ENCODE measurements at regions not wholly inside any gene's neighbourhood (a gene's known extent, or its start where the extent isn't known, plus 50 kb on each side); places are given as distances from the start of the nearest gene placed in this dataset.

DNA sequence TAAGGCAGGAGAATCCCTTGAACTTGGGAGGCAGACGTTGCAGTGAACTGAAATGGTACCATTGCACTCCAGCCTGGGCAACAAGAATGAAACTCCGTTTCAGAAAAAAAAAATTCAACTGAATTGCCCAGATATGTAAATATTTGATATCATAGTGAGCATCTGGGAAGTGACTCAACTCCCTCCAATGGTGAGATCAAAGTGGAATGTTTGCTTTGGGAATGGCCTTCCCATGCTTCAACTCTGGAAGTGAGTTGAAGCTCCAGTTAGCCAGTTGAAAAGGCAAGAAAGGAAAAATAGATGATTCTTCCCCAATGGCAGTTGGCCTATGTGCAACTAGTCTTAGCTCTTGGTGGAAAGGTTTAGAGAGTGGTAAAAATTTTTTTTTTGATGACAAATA is 131.6 kb upstream of the CMC1 start (continued):
- TF ChIP-seq, protein P1, sequence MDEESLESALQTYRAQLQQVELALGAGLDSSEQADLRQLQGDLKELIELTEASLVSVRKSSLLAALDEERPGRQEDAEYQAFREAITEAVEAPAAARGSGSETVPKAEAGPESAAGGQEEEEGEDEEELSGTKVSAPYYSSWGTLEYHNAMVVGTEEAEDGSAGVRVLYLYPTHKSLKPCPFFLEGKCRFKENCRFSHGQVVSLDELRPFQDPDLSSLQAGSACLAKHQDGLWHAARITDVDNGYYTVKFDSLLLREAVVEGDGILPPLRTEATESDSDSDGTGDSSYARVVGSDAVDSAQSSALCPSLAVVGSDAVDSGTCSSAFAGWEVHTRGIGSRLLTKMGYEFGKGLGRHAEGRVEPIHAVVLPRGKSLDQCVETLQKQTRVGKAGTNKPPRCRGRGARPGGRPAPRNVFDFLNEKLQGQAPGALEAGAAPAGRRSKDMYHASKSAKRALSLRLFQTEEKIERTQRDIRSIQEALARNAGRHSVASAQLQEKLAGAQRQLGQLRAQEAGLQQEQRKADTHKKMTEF (CRISPR knock-in tag; IDR thresholded peaks at IDR 0.05) = 0 out of 2 replicates have a peak, but pooled peaks have one; percentile 42
- TF ChIP-seq ZUFSP (CRISPR knock-in tag; IDR thresholded peaks at IDR 0.05; ENCODE audit: borderline replicate concordance) = no peak
- peak in 1 of 2 experiments; percentile 73; a peak in 2 of 4 replicates for TF ChIP-seq EP300 (IDR thresholded peaks at IDR 0.05; ENCODE audit: low read depth in 2 of 2, low read length in 2 of 2)
- 0 out of 2 replicates have a peak, but pooled peaks have one; percentile 22 for TF ChIP-seq EP300 (CRISPR knock-in tag; IDR thresholded peaks at IDR 0.05; ENCODE audit: borderline replicate concordance)
- 0 out of 2 replicates have a peak, but pooled peaks have one; percentile 13 for TF ChIP-seq FOSL1 (CRISPR knock-in tag; IDR thresholded peaks at IDR 0.05; ENCODE audit: borderline replicate concordance)
- TF ChIP-seq ETV5 (CRISPR knock-in tag; IDR thresholded peaks at IDR 0.05; ENCODE audit: borderline replicate concordance) = peak; percentile 48; the same call in 1 of the 2 replicates
- TF ChIP-seq, protein P2, sequence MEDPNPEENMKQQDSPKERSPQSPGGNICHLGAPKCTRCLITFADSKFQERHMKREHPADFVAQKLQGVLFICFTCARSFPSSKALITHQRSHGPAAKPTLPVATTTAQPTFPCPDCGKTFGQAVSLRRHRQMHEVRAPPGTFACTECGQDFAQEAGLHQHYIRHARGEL (CRISPR knock-in tag; IDR thresholded peaks at IDR 0.05) = no peak
- peak; percentile 64; the same call in 1 of the 2 replicates for TF ChIP-seq NFIC (IDR thresholded peaks at IDR 0.05; ENCODE audit: low read length)
- 0 out of 2 replicates have a peak, but pooled peaks have one; percentile 45 for TF ChIP-seq MIXL1 (CRISPR knock-in tag; IDR thresholded peaks at IDR 0.05)
- no peak for TF ChIP-seq SOX6 (IDR thresholded peaks at IDR 0.05)
- peak; percentile 24; the same call in 1 of the 2 replicates for TF ChIP-seq SOX6 (CRISPR knock-in tag; IDR thresholded peaks at IDR 0.05)
- no peak for TF ChIP-seq KDM2A (CRISPR knock-in tag; IDR thresholded peaks at IDR 0.05; ENCODE audit: borderline replicate concordance, low read depth)
- no peak for TF ChIP-seq FOXP1 (IDR thresholded peaks at IDR 0.05)
- TF ChIP-seq FOXP1 (CRISPR knock-in tag; IDR thresholded peaks at IDR 0.05) = peak; percentile 12; the same call in 1 of the 2 replicates
- TF ChIP-seq RXRA (CRISPR knock-in tag; IDR thresholded peaks at IDR 0.05) = no peak; the same call in 1 of the 2 replicates
- peak; percentile 62; the same call in 1 of the 2 replicates for TF ChIP-seq HMG20A (CRISPR knock-in tag; IDR thresholded peaks at IDR 0.05; ENCODE audit: borderline replicate concordance)
- no peak for TF ChIP-seq FOXA1 (IDR thresholded peaks at IDR 0.05)
- peak; percentile 48; the same call in 1 of the 2 replicates for TF ChIP-seq FOXA1 (CRISPR knock-in tag; IDR thresholded peaks at IDR 0.05)
- no peak for TF ChIP-seq ISX (CRISPR knock-in tag; conservative IDR thresholded peaks at IDR 0.05)
- peak in 1 of 2 experiments; percentile 47; a peak in 1 of 4 replicates for TF ChIP-seq ATF4 (CRISPR knock-in tag; IDR thresholded peaks at IDR 0.05)
- TF ChIP-seq PCBP1 (IDR thresholded peaks at IDR 0.05; ENCODE audit: borderline replicate concordance, low read depth, low read length) = no peak
- TF ChIP-seq CEBPG (CRISPR knock-in tag; IDR thresholded peaks at IDR 0.05) = 0 out of 2 replicates have a peak, but pooled peaks have one; percentile 8
- TF ChIP-seq ZNF264 (CRISPR knock-in tag; IDR thresholded peaks at IDR 0.05) = no peak

Data from HepG2 (cell line).